GM10248 (cell line): ENCODE measurements at regions not wholly inside any gene's neighbourhood (a gene's known extent, or its start where the extent isn't known, plus 50 kb on each side); places are given as distances from the start of the nearest gene placed in this dataset.
"Not testable (repeated sequence)": the region's sequence is repeated elsewhere in the genome, so short reads cannot be mapped to it uniquely, and the experiment has no call there.

Source experiments
- CTCF ChIA-PET: fragments of 300-600 bp; sonication (Branson Sonifier 250); formaldehyde crosslinking; extraction: SDS; loops from one replicate; lab custom pipeline; 2021; ENCODE audit warnings: antibody characterized with exemption; lab: Yijun Ruan, JAX
- POLR2A ChIA-PET: fragments of 350-650 bp; sonication (Branson Sonifier 250); formaldehyde crosslinking; extraction: SDS; loops from one replicate; lab custom pipeline; 2020; ENCODE audit warnings: antibody characterized with exemption; lab: Yijun Ruan, JAX
- DNase-seq: peaks from one replicate; pipeline ENCODE4 v3.0.0; 2012; ENCODE audit errors: extremely low spot score
- TF ChIP-seq, protein P1 (sequence below): IDR thresholded peaks from 2 replicates; pipeline ENCODE4 v1.5.1; 2012; ENCODE audit warnings: mild to moderate bottlenecking, low read depth; ENCODE audit errors: extremely low read depth, missing control alignments, control extremely low read depth

- CTCF ChIA-PET = interaction anchor here (0.9 to 5.9 kb wide), 4 partner anchors 16 to 94 kb away, joined by 3 to 52 read pairs (median 8); partner anchors contain the start of gene C15orf39
Observed at GRCh38 chr15:75109736-75110130, 86.3 kb downstream of the PPCDC start.

GRCh38 chr15:75112278-75112847, 89.0 kb downstream of the PPCDC start:
- peak; percentile 8 for DNase-seq
- CTCF ChIA-PET = interaction anchor here (1.0 to 5.9 kb wide), 4 partner anchors 13 to 87 kb away, joined by 3 to 52 read pairs (median 4); no protein-coding TSS in a partner anchor
- POLR2A ChIA-PET = interaction anchor here (2.6 kb wide), 1 partner anchor 69 kb away, joined by 11 read pairs; no protein-coding TSS in a partner anchor
- TF ChIP-seq, protein P1, sequence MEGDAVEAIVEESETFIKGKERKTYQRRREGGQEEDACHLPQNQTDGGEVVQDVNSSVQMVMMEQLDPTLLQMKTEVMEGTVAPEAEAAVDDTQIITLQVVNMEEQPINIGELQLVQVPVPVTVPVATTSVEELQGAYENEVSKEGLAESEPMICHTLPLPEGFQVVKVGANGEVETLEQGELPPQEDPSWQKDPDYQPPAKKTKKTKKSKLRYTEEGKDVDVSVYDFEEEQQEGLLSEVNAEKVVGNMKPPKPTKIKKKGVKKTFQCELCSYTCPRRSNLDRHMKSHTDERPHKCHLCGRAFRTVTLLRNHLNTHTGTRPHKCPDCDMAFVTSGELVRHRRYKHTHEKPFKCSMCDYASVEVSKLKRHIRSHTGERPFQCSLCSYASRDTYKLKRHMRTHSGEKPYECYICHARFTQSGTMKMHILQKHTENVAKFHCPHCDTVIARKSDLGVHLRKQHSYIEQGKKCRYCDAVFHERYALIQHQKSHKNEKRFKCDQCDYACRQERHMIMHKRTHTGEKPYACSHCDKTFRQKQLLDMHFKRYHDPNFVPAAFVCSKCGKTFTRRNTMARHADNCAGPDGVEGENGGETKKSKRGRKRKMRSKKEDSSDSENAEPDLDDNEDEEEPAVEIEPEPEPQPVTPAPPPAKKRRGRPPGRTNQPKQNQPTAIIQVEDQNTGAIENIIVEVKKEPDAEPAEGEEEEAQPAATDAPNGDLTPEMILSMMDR = no peak

More at GRCh38 chr15:75109736-75110130, 86.3 kb downstream of the PPCDC start:
- TF ChIP-seq, protein P1 = no peak
- DNase-seq = no peak
- POLR2A ChIA-PET = interaction anchor here (2.6 kb wide), 1 partner anchor 66 kb away, joined by 11 read pairs; no protein-coding TSS in a partner anchor

- ChIA-PET CTCF (interaction anchor here (1.2 kb wide), 1 partner anchor 69 kb away, joined by 5 read pairs; no protein-coding TSS in a partner anchor), POLR2A (no interaction called here)
- peak; percentile 70 for DNase-seq
- TF ChIP-seq, protein P1 = no peak
Observed at GRCh38 chr15:75112848-75113492, 88.7 kb upstream of the C15orf39 start.

DNA sequence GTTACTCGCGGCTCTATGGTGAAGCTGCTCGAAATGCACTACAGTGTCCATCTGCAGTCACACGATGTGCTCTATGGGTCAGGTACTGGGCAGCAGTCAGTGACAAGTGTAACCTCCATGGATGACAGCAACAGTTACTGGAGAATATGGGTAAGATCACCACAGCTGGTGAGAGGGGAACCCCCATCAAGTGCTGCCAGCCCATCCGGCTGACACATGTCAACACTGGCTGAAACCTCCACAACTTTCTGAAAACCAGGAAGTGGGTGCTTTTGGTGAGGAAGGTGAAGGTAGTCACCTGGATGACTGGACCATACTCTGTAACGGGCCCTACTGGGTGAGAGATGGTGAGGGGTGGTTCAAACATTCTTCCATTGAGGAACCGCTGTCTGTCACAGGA, 87.4 kb upstream of the C15orf39 start:
- TF ChIP-seq, protein P1 = no peak
- DNase-seq = peak; percentile 7
- CTCF ChIA-PET = interaction anchor here (1.0 to 1.5 kb wide), 2 partner anchors 12 to 87 kb away, joined by 3 to 4 read pairs; partner anchors contain the start of gene C15orf39
- POLR2A ChIA-PET = interaction anchor here (0.7 kb wide), 1 partner anchor 337 kb away, joined by 3 read pairs; the partner anchor contains the start of gene SIN3A

- DNase-seq = no peak
- ChIA-PET POLR2A (no interaction called here), CTCF (interaction anchor here (1.0 to 1.5 kb wide), 3 partner anchors 10 to 87 kb away, joined by 3 to 4 read pairs (median 3); partner anchors contain the start of gene C15orf39)
- TF ChIP-seq, protein P1 = no peak
Observed at GRCh38 chr15:75114796-75115195, 86.9 kb upstream of the C15orf39 start.

GRCh38 chr15:75115411-75115913, 86.2 kb upstream of the C15orf39 start:
- POLR2A ChIA-PET, DNase-seq: not testable (repeated sequence)
- CTCF ChIA-PET = interaction anchor here (1.0 to 2.7 kb wide), 7 partner anchors 9 to 89 kb away, joined by 3 to 10 read pairs (median 4); partner anchors contain the start of gene C15orf39

GRCh38 chr15:75116143-75116542, 85.5 kb upstream of the C15orf39 start:
- POLR2A ChIA-PET, DNase-seq: not testable (repeated sequence)
- CTCF ChIA-PET = interaction anchor here (1.0 to 2.7 kb wide), 5 partner anchors 11 to 88 kb away, joined by 3 to 10 read pairs (median 4); no protein-coding TSS in a partner anchor
